ENCODE measurements at regions not wholly inside any gene's neighbourhood (a gene's known extent, or its start where the extent isn't known, plus 50 kb on each side); places are given as distances from the start of the nearest gene placed in this dataset.

DNA sequence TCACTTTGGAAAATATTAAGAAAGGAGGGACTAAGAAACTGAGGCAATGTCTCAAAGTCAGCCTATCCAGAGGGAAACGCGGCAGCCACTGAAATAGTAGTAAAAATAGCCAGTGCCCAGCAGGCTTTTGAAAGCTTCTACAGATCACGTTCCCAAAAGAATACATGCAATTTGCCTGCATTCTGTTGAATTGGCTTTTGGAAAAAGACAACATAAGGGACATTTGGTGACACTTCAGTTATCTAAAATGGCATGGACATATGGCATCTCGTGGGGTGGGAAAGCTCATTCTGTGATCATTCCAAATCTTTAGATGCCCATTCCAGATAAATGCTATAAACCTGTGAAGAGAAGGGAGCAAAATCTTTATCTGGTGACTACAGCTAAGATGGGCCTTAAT is 82.8 kb upstream of the PDE1C start:
- TF ChIP-seq EZH2phosphoT487 (IDR thresholded peaks at IDR 0.05; ENCODE audit: borderline replicate concordance, low read depth, low read length) = no peak
- TF ChIP-seq, protein P1, sequence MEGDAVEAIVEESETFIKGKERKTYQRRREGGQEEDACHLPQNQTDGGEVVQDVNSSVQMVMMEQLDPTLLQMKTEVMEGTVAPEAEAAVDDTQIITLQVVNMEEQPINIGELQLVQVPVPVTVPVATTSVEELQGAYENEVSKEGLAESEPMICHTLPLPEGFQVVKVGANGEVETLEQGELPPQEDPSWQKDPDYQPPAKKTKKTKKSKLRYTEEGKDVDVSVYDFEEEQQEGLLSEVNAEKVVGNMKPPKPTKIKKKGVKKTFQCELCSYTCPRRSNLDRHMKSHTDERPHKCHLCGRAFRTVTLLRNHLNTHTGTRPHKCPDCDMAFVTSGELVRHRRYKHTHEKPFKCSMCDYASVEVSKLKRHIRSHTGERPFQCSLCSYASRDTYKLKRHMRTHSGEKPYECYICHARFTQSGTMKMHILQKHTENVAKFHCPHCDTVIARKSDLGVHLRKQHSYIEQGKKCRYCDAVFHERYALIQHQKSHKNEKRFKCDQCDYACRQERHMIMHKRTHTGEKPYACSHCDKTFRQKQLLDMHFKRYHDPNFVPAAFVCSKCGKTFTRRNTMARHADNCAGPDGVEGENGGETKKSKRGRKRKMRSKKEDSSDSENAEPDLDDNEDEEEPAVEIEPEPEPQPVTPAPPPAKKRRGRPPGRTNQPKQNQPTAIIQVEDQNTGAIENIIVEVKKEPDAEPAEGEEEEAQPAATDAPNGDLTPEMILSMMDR (conservative IDR thresholded peaks at IDR 0.05; ENCODE audit: low read length) = no peak
